HL-60 (cell line): ENCODE measurements at regions not wholly inside any gene's neighbourhood (a gene's known extent, or its start where the extent isn't known, plus 50 kb on each side); places are given as distances from the start of the nearest gene placed in this dataset.

Source experiments
- CTCF ChIP-seq: IDR thresholded peaks from one replicate; pipeline ENCODE4 v1.5.1; 2011; ENCODE audit warnings: low read length, control low read depth, inconsistent platforms; ENCODE audit not compliant: insufficient read depth
- GABPA ChIP-seq: IDR thresholded peaks from 2 replicates; pipeline ENCODE4 v1.6.1; 2012; ENCODE audit warnings: low read depth
- POLR2AphosphoS5 ChIP-seq: IDR thresholded peaks from 2 replicates; pipeline ENCODE4 v1.6.1; 2012; ENCODE audit warnings: low read depth
- SPI1 ChIP-seq: IDR thresholded peaks from 2 replicates; pipeline ENCODE4 v1.6.1; 2012; ENCODE audit warnings: low read depth, mild to moderate bottlenecking, borderline replicate concordance
- TF ChIP-seq, protein P1 (sequence below): IDR thresholded peaks from 2 replicates; pipeline ENCODE4 v1.6.1; 2012; ENCODE audit warnings: low read depth; ENCODE audit not compliant: insufficient replicate concordance

DNA sequence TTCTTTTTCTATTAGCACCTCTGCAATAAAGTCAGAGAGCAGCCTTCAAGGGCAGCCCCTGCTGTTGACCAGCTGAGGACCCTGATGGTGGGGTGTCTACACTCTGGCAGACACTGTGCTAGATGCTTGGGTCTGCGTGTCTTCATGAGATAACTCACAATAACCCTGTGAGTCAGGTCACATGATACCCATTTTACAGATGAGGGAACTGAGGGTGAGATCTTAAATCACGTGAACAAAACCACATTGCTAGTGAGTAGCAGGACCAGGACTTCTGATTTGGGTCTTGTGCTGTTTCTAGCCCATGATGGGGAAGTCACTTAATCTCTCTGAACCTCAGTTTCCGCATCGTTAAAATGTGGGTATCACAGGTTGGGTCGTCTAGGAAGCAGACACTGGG is 118.5 kb upstream of the LIPC start:
- TF ChIP-seq POLR2AphosphoS5 (no peak), CTCF (no peak), GABPA (no peak), SPI1 (no peak)
- TF ChIP-seq, protein P1, sequence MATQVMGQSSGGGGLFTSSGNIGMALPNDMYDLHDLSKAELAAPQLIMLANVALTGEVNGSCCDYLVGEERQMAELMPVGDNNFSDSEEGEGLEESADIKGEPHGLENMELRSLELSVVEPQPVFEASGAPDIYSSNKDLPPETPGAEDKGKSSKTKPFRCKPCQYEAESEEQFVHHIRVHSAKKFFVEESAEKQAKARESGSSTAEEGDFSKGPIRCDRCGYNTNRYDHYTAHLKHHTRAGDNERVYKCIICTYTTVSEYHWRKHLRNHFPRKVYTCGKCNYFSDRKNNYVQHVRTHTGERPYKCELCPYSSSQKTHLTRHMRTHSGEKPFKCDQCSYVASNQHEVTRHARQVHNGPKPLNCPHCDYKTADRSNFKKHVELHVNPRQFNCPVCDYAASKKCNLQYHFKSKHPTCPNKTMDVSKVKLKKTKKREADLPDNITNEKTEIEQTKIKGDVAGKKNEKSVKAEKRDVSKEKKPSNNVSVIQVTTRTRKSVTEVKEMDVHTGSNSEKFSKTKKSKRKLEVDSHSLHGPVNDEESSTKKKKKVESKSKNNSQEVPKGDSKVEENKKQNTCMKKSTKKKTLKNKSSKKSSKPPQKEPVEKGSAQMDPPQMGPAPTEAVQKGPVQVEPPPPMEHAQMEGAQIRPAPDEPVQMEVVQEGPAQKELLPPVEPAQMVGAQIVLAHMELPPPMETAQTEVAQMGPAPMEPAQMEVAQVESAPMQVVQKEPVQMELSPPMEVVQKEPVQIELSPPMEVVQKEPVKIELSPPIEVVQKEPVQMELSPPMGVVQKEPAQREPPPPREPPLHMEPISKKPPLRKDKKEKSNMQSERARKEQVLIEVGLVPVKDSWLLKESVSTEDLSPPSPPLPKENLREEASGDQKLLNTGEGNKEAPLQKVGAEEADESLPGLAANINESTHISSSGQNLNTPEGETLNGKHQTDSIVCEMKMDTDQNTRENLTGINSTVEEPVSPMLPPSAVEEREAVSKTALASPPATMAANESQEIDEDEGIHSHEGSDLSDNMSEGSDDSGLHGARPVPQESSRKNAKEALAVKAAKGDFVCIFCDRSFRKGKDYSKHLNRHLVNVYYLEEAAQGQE = no peak
